K562 (cell line): ENCODE measurements at regions not wholly inside any gene's neighbourhood (a gene's known extent, or its start where the extent isn't known, plus 50 kb on each side); places are given as distances from the start of the nearest gene placed in this dataset.

ENCODE experiments used
- BRCA1 ChIP-seq, 2 experiments: fragments of 450-650 bp in 1 of 2; sonication (generic) in 1 of 2; formaldehyde crosslinking in 1 of 2; IDR thresholded peaks; 2 replicates each; pipeline versions ENCODE4 v1.5.0 to v1.6.1; 2017 to 2020; ENCODE audit warnings: mild to moderate bottlenecking in 1 of 2, missing genetic modification reagents in 1 of 2
- BRD4 ChIP-seq: fragments of 200-600 bp; sonication (generic); IDR thresholded peaks from 2 replicates; pipeline ENCODE4 v1.6.1; 2017; ENCODE audit warnings: inconsistent platforms
- CHD2 ChIP-seq: IDR thresholded peaks from 2 replicates; pipeline ENCODE4 v1.6.1; 2011; ENCODE audit warnings: low read depth, low read length
- DACH1 ChIP-seq: fragments of 450-650 bp; IDR thresholded peaks from 2 replicates; pipeline ENCODE4 v1.6.1; 2018; ENCODE audit not compliant: partially characterized antibody
- ELF2 ChIP-seq: fragments of 250-450 bp; sonication (Bioruptor Pico); IDR thresholded peaks from 2 replicates; pipeline ENCODE4 v1.5.0; 2021; ENCODE audit warnings: mild to moderate bottlenecking
- GTF2E2 ChIP-seq: fragments of 200-800 bp; sonication (Bioruptor generic); IDR thresholded peaks from 2 replicates; pipeline ENCODE4 v1.6.1; 2016; ENCODE audit warnings: missing genetic modification characterization, missing compliant biosample characterization
- HNRNPL ChIP-seq: fragments of 200-400 bp; formaldehyde crosslinking; IDR thresholded peaks from 2 replicates; pipeline ENCODE4 v1.6.1; 2017; ENCODE audit warnings: low read depth, mild to moderate bottlenecking, low read length
- ILK ChIP-seq: fragments of 450-650 bp; IDR thresholded peaks from 2 replicates; pipeline ENCODE4 v1.6.1; 2016; ENCODE audit warnings: missing genetic modification characterization, low read depth, mild to moderate bottlenecking, missing compliant biosample characterization, moderate library complexity, borderline replicate concordance
- MTA2 ChIP-seq: fragments of 450-650 bp; IDR thresholded peaks from 2 replicates; pipeline ENCODE4 v1.6.1; 2016; ENCODE audit warnings: low read depth
- NCOA2 ChIP-seq, 2 experiments: fragments of 450-650 bp; IDR thresholded peaks; 2 replicates each; pipeline ENCODE4 v1.6.1; 2018; ENCODE audit warnings: mild to moderate bottlenecking in 2 of 2, moderate library complexity in 1 of 2; ENCODE audit not compliant: partially characterized antibody in 2 of 2
- NFIX ChIP-seq: fragments of 250-450 bp; sonication (Bioruptor Pico); IDR thresholded peaks from 2 replicates; pipeline ENCODE4 v1.4.0; 2020; ENCODE audit warnings: low read depth, mild to moderate bottlenecking, moderate library complexity
- NR2F6 ChIP-seq: fragments of 450-650 bp; formaldehyde crosslinking; IDR thresholded peaks from 2 replicates; pipeline ENCODE4 v1.4.0; 2020; ENCODE audit warnings: mild to moderate bottlenecking
- PCBP1 ChIP-seq: fragments of 200-400 bp; formaldehyde crosslinking; IDR thresholded peaks from 2 replicates; pipeline ENCODE4 v1.6.1; 2018; ENCODE audit warnings: mild to moderate bottlenecking, low read depth, low read length; ENCODE audit not compliant: poor library complexity, severe bottlenecking
- PHF20 ChIP-seq: fragments of 450-650 bp; IDR thresholded peaks from 2 replicates; pipeline ENCODE4 v1.6.1; 2018; ENCODE audit not compliant: partially characterized antibody
- RNF2 ChIP-seq: sonication (generic); IDR thresholded peaks from 2 replicates; pipeline ENCODE4 v1.6.1; 2016
- SMAD2 ChIP-seq: fragments of 150-350 bp; IDR thresholded peaks from 2 replicates; pipeline ENCODE4 v1.6.1; 2014; ENCODE audit warnings: low read depth, mild to moderate bottlenecking, low read length
- TF ChIP-seq, protein P1 (sequence below): fragments of 200-600 bp; sonication (generic); IDR thresholded peaks from one replicate; pipeline ENCODE4 v1.6.1; 2012; ENCODE audit warnings: mild to moderate bottlenecking, low read depth, low read length, inconsistent platforms
- TF ChIP-seq, protein P2 (sequence below): fragments of 250-450 bp; sonication (Bioruptor Pico); IDR thresholded peaks from 2 replicates; pipeline ENCODE4 v1.4.0; 2020

DNA sequence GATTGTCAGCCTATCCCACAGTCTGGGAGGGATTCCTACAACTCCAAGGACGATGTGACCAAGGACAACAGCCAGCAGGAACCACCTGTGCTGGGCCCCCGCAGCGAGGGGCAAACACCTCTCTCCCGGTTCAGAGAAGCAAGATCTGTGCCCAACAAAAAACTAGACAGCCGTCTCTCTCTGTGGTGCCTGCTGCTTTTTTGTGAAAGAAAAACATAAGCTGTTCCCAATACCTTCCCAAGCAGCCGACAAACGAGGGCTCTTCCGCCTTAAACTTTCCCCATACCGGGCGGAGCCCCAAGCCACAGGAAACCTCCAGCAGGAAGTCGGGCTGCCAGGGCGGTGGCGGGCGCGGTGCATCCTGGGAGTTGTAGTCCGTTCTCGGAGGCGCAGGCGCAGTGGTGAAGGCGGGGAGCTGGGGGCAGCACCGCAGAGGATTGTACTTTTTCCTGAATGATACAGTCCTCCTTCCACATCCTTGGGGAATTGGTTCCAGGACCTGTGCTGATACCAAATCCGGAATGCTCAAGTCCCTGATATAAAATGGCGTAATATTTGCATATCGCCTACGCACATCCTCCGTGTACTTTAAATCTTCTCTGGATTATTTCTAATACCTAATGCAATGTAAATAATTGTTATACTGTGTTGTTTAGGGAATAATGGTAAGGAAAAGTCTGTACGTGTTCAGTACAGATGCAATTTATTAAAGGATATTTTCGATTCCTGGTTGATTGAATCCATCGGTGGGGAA, 63.1 kb upstream of the IRF2 start (continued):
- TF ChIP-seq, protein P1, sequence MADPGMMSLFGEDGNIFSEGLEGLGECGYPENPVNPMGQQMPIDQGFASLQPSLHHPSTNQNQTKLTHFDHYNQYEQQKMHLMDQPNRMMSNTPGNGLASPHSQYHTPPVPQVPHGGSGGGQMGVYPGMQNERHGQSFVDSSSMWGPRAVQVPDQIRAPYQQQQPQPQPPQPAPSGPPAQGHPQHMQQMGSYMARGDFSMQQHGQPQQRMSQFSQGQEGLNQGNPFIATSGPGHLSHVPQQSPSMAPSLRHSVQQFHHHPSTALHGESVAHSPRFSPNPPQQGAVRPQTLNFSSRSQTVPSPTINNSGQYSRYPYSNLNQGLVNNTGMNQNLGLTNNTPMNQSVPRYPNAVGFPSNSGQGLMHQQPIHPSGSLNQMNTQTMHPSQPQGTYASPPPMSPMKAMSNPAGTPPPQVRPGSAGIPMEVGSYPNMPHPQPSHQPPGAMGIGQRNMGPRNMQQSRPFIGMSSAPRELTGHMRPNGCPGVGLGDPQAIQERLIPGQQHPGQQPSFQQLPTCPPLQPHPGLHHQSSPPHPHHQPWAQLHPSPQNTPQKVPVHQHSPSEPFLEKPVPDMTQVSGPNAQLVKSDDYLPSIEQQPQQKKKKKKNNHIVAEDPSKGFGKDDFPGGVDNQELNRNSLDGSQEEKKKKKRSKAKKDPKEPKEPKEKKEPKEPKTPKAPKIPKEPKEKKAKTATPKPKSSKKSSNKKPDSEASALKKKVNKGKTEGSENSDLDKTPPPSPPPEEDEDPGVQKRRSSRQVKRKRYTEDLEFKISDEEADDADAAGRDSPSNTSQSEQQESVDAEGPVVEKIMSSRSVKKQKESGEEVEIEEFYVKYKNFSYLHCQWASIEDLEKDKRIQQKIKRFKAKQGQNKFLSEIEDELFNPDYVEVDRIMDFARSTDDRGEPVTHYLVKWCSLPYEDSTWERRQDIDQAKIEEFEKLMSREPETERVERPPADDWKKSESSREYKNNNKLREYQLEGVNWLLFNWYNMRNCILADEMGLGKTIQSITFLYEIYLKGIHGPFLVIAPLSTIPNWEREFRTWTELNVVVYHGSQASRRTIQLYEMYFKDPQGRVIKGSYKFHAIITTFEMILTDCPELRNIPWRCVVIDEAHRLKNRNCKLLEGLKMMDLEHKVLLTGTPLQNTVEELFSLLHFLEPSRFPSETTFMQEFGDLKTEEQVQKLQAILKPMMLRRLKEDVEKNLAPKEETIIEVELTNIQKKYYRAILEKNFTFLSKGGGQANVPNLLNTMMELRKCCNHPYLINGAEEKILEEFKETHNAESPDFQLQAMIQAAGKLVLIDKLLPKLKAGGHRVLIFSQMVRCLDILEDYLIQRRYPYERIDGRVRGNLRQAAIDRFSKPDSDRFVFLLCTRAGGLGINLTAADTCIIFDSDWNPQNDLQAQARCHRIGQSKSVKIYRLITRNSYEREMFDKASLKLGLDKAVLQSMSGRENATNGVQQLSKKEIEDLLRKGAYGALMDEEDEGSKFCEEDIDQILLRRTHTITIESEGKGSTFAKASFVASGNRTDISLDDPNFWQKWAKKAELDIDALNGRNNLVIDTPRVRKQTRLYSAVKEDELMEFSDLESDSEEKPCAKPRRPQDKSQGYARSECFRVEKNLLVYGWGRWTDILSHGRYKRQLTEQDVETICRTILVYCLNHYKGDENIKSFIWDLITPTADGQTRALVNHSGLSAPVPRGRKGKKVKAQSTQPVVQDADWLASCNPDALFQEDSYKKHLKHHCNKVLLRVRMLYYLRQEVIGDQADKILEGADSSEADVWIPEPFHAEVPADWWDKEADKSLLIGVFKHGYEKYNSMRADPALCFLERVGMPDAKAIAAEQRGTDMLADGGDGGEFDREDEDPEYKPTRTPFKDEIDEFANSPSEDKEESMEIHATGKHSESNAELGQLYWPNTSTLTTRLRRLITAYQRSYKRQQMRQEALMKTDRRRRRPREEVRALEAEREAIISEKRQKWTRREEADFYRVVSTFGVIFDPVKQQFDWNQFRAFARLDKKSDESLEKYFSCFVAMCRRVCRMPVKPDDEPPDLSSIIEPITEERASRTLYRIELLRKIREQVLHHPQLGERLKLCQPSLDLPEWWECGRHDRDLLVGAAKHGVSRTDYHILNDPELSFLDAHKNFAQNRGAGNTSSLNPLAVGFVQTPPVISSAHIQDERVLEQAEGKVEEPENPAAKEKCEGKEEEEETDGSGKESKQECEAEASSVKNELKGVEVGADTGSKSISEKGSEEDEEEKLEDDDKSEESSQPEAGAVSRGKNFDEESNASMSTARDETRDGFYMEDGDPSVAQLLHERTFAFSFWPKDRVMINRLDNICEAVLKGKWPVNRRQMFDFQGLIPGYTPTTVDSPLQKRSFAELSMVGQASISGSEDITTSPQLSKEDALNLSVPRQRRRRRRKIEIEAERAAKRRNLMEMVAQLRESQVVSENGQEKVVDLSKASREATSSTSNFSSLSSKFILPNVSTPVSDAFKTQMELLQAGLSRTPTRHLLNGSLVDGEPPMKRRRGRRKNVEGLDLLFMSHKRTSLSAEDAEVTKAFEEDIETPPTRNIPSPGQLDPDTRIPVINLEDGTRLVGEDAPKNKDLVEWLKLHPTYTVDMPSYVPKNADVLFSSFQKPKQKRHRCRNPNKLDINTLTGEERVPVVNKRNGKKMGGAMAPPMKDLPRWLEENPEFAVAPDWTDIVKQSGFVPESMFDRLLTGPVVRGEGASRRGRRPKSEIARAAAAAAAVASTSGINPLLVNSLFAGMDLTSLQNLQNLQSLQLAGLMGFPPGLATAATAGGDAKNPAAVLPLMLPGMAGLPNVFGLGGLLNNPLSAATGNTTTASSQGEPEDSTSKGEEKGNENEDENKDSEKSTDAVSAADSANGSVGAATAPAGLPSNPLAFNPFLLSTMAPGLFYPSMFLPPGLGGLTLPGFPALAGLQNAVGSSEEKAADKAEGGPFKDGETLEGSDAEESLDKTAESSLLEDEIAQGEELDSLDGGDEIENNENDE, result no peak
- no peak for TF ChIP-seq HNRNPL
- TF ChIP-seq CHD2, result no peak
- TF ChIP-seq BRCA1 (IDR thresholded peaks at IDR 0.05), result no peak
- TF ChIP-seq BRCA1 (CRISPR knock-in tag; IDR thresholded peaks at IDR 0.05), result no peak
- TF ChIP-seq NFIX, result no peak
- no peak for TF ChIP-seq SMAD2
- 0 out of 2 replicates have a peak, but pooled peaks have one; percentile 12 for TF ChIP-seq NR2F6 (CRISPR knock-in tag)
- no peak for TF ChIP-seq NCOA2 (IDR thresholded peaks at IDR 0.05; ENCODE audit: partially characterized antibody in 2 of 2)
- no peak for TF ChIP-seq PCBP1
- TF ChIP-seq MTA2, result no peak
- TF ChIP-seq, protein P2, sequence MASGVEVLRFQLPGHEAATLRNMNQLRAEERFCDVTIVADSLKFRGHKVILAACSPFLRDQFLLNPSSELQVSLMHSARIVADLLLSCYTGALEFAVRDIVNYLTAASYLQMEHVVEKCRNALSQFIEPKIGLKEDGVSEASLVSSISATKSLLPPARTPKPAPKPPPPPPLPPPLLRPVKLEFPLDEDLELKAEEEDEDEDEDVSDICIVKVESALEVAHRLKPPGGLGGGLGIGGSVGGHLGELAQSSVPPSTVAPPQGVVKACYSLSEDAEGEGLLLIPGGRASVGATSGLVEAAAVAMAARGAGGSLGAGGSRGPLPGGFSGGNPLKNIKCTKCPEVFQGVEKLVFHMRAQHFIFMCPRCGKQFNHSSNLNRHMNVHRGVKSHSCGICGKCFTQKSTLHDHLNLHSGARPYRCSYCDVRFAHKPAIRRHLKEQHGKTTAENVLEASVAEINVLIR (CRISPR knock-in tag), result no peak
- TF ChIP-seq PHF20, result peak; percentile 44
- TF ChIP-seq ILK (tag), result no peak
- no peak for TF ChIP-seq GTF2E2
- TF ChIP-seq ELF2 (CRISPR knock-in tag), result peak; percentile 56; the same call in 1 of the 2 replicates
- no peak for TF ChIP-seq RNF2
- peak; percentile 61 for TF ChIP-seq DACH1
- peak; percentile 52; the same call in 1 of the 2 replicates for TF ChIP-seq BRD4
